ENCODE measurements at regions not wholly inside any gene's neighbourhood (a gene's known extent, or its start where the extent isn't known, plus 50 kb on each side); places are given as distances from the start of the nearest gene placed in this dataset.
"Not testable (repeated sequence)": the region's sequence is repeated elsewhere in the genome, so short reads cannot be mapped to it uniquely, and the experiment has no call there.

DNA sequence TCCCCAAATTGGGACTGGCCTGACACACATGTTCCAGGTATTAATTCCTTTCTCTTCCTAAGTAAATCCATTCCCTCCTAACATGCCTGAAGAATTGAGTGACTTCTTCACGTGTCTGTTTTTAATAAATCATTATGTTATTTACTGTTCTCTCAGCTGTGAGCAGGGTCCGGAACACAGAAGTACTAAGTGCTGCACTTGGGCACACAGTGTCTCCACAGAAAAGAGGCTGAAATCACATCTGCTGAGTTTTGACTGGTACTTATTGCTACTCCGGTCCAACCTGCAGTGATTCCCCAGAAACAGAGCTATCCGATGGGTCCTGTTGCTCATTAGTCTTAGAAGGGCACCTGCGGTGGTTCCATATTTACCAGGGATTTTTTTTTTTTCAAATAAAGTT, 202.6 kb downstream of the RBM46 start:
- no peak for DNase-seq

DNA sequence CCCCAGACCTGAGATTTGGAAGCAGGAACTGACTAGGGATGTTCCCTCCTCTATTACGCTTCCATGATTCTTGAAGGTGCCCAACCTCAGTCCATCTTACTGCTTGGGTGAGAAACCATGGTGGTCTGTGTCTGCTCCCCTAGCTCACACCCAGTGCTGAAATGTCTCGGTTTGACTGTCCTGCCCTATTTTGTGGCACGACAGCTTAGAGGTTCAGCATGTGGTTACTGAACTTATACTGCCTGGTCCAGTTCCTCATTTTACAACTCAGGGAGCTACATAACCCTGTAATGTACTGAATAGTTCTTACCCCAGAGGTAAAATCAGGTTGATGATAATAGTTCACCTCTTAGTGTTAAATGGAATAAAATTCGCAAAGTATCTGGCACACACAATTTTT, 203.1 kb downstream of the RBM46 start:
- DNase-seq, result no peak

DNA sequence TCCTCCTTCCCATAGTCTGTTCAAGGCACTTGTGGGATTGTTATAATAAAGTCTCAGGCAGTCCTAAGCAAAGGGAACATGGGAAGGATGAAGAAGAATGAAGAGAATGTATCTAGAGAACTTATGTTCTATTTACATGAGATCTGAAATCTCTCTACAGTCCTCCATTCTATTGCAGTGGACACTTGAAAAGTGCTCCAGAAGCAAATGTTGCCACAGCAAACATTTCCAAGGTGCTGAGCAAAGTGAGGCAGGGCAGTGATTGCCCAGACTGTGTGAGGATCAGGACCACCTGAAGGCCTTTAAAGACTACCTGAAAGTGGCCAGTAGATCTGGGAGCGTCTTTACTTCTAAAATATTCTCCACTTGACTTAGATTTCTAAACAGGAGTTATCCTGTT, 203.5 kb downstream of the RBM46 start:
- DNase-seq, result no peak

DNA sequence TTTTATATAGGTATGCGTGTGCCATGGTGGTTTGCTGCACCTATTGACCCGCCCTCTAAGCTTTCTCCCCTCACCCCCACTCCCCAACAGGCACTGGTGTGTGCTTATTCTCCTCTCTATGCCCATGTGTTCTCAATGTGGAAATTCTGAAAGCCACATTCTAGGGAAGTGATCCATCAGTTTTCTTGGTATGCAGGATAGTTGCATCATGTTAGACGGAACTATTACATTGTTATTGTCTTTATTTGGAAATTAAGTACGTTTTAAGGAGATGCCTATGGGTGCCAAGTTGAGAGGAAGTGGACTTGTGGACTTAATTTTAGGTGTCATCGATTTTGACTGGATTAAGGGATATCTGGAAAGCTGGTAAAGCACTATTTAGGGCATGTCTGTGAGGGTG, 204.6 kb downstream of the RBM46 start:
- DNase-seq, result no peak

DNA sequence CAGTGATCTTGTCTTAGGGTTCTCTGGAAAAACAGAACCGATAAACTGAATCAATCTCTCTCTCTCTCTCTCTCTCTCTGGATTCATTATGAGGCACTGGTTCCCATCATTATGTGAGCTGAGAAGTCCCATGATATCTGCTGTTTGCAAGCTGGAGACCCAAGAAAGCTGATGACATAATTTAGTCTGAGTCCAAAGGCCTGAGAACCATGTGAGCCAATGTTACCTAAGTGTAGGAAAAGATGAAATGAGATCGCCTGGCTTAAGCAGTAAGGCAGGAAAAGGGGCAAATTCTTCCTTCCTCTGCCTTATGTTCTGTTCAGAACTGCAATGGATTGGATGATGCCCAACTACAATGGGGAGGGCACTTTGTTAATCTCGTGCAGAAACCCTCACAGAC, 207.4 kb downstream of the RBM46 start:
- no peak for DNase-seq

DNA sequence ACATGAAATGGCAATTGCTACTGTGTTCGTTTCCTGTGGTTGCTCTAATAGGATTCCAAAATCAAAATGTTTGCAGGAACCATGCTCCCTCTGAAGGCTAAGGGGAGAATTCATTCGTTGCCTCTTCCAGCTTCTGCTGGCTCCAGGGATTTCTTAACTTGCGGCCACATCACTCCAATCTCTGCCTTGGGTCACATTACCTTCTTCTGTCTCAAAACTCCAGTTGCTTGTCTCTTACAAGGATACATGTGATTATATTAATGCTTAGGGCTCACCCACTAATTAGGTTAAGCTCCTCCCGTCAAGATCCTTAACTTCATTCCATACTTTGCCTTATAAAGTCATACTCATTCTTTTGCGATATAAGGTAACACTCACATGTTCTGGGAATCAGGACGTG, 208.4 kb downstream of the RBM46 start:
- DNase-seq, result no peak

DNA sequence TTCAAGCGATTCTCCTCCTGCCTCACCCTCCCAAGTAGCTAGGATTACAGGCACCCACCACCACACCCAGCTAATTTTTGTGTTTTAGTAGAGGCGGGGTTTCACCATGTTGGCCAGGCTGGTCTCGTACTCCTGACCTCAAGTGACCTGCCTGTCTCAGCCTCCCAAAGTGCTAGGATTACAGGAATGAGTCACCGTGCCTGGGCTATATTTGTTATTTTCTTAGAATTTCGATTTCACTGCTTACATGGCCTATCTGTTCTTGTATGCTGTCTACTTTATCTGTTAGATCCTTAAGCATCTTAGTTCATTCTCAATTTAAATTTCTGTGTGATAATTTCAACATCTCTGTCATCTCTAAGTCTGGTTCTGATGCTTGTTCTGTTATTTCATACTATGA, 210.6 kb upstream of the NPY2R start:
- DNase-seq, result not testable (repeated sequence)

DNA sequence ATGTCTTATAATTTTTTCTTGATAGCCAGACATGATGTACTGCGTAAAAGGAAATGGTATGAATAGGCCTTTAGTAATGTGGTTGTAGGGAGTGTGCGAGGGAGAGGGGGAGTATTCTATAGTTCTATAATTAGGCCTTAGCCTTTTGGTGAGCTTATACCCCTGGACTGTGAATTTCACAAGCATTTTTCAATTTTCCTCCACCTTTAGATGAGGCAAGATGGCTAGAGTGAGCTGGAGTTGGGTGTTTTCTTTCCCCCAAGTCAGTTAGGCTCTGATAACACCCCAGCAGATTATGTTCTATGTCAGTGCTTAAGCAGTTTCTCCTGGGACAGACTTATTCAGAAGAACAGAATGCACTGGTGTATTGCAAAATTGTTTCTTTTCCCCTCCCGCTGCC, 210.2 kb upstream of the NPY2R start:
- no peak for DNase-seq

DNA sequence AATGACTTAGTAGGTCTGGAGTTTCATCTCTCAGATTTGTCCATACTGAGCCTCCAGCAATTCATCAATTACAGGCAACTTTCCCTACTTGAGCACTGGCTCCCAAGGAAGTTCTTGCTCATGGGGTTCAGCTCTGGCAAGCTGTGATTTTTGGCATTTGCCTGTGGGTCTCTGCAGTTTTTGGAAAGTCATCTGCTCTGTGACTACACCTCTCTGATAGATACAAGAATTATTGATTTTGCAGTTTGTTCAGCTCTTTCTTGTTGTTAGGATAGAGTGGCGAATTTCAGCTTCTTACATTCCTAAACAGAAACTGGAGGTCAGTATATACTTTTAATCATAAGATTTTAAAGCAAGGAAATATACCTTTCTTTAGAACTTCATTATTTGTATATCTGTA, 209.7 kb upstream of the NPY2R start:
- DNase-seq, result no peak

DNA sequence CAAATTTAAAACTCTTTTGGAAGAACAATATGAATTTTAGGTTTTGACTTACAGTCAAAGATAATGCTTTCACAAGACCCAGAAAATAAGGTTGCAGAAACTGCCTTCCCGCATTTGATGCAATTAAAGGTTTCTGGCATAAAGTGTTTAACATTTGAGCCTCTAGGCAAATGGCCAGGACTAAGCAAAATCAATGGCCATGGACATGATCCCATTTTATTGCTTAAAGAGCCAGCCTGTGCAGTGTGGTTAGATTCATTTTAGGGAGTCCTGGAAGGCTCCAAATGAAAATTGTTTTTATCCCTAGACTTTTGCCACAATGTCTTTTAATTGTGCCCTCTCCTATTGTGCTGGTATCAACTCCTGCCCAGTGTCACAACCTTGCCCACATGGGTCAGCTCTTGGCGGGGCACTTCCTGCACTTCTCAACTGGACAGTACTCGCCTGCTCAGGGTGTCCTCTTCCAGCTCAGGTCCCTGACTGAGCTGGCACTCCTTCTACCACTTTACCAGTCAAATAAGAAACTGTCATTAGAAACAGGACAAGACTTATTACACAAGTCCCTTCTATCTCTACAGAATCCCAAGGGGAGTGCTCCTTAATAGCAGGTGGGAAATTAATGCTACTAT, 208.4 kb upstream of the NPY2R start:
- no peak for DNase-seq

DNA sequence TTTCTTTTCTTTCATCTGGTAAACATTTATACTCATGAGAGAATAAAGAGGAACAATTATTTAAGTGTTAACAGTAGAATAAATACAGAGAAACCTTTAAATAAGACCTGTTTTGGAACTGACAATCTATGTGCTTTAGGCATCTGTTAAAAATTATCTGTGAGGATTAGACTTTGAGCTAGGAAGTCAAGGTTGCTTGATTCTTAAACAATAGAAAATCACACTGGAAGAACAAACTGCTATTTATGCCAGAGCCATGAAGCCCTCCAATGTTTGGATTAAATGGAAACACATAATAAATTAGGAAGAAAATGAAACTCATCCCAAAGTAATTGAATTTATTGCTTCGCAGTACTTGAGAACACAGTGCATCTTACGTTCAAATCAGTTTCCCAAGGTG, 207.2 kb upstream of the NPY2R start:
- no peak for DNase-seq

DNA sequence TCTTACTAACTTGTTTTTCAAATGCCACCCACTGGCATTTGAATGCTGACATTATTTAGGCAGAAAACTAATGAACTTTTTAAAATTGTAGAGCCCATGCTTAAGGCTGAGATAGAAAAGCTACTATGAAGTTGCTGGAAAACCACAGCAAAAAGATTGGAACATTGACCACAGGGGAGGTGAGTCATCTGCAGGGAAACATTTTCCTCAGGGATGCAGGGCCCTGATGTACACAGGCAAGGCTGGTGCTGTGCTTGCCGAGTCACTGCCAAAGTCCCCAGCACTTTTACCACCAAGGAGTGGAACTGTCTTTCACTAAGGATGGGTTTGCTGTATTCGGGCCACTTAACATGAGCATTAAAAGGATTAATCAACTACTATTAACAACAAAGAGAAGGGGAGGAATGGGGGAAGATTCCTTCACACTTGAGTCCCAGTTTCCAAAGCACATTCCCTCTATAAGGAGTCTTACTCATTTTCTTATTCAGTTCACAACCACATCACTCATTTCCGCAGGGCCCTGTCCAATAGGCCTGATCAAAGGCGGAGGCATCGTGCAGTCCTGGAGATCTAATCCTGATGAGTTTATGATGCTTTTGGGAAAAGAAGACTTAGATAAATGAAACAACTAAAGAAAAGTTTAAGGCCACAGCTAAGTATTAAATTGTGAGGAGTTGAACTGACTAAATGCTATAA, 202.9 kb upstream of the NPY2R start:
- DNase-seq, result no peak

DNA sequence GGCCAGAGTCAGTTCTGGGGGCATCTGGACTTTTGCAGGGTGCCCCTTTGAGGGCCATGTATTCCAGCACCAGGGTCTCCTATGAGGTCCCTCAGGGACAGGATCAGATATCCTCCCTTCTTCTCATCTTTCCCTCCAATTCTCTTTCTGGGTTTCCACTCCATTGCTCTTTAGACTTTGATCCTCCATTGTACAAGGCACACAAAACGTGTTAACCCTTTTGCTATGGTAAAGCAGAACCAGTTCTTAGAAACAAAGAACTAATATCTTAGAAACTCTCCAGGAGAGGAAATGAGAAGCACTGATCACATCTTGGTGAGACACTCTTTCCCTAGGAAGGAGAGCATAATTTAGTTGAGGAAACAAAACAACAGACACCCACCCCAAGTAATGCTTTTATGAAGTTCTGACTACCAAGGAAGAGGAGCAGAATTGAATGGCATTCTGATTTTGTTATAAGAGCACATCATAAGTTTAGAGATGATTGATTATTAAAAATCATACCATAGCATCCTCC, 200.7 kb upstream of the NPY2R start:
- DNase-seq, result no peak

DNA sequence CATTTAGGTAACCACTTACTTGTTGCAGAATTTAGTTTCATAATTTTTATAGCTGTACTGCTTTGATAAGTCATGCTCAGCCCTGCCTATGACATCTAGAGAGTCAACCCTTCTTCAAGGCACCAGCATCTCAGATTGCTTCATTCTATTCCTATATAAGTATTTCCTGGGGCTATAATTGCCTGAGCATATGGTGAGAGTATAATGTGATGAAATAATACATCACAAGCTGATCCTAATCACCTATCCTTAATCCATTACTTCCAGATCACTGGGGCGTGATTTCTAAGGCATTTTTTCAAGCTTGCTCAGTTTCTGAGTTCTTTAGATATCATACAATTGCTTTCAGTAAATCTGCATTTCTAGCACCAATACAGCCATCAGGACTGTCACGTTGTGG, 200.0 kb upstream of the NPY2R start:
- DNase-seq, result no peak

DNA sequence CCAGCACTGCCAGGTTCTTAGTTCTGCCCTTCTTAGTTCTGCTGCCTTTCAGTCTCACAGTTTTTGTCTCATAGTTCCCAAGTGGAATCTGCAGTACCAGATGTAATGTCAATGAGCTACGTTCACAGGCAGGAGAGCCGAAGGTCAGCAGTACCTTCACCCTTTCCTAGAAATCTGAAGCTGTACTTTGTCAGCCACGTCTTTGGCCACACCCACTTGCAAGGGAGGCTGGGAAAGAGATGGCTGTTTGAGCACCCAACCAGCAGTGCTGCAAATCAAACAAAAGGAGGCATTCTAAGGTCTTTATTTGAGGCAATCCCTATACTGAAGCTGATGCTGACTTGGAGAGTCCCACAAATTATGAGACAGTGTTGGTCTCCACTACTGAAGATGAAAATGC, 199.1 kb upstream of the NPY2R start:
- no peak for DNase-seq

DNA sequence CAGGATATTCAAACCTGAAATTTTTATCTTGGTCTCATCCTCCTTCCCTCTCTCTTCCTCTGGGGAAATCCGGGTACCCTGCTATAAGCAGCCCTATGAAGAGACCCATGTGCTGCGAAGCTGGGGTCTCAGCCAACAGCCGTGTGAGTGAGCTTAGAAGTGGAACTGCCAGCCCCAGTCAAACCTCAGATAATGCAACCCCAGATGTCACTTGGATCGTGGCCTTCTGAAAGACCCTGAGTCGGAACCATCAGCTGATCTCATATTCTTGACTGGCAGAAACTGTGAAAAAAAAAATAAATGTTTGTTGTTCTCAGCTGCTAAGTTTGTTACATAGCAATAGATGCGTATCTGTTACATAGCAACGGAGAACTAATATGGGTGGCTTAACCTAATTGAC, 198.1 kb upstream of the NPY2R start:
- DNase-seq, result no peak

DNA sequence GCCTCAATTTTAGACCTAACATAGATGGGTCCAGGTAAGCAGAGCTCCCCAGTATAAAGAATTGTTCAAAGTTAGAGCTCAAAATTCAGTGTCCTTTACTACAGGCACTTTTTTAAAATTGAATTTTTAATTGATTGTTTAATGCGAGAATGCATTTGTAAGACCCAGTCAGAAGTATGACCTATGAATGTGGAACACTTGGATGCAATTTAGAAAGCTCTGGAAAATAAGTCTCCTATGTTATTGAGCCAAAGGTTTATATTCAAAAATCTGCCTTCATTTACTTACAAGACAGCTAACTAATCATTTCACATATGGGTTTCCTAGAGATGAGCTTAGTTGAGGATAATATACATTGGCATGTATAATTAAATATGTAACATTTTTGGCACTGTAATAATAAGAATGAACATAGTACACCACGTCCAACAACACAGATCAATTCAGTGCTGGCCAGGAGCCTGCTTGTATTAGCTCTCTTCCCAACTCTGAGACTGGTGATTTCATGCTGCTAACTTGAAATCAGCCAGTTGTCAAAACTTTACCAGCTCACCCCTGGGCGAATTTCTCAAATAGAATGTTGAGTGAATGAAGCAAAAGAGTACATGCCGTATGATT, 197.2 kb upstream of the NPY2R start:
- no peak for DNase-seq

DNA sequence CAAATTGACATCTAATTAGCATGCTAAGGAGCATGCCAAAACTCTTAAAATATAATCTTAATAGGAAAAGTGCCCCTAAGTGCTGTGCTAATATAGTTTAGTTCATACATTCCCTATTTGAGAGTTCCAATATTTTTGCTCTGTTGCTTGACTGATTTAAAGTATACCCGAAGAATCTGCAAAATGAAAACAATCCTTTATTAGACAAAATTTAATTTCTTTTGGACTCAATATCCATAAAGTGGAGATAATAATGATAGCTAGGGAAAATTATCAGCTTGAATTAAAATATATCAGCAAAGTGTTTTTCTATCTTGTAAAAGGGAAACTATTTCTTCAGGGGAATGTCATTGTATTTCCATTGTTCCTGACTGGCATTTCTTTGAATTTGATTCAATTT, 196.0 kb upstream of the NPY2R start:
- no peak for DNase-seq

DNA sequence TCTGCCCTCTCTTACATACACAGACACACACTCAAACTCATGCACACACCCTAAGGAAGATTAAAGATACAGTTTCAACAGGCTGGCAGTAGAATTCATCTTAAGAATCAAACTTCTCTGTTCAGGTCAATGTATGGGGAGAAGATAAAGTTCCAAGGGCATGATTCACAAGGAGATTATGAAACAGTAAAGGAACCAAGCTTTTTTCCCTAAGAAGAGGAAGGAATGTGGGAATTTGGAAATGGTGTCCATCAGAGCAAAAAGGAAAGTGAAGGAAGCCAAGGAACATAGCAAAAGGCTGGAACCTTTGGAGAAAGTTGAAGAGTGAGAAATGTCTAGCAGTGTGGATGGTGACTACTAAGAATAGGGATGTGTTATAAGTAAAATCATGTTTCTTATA, 191.0 kb upstream of the NPY2R start:
- no peak for DNase-seq

DNA sequence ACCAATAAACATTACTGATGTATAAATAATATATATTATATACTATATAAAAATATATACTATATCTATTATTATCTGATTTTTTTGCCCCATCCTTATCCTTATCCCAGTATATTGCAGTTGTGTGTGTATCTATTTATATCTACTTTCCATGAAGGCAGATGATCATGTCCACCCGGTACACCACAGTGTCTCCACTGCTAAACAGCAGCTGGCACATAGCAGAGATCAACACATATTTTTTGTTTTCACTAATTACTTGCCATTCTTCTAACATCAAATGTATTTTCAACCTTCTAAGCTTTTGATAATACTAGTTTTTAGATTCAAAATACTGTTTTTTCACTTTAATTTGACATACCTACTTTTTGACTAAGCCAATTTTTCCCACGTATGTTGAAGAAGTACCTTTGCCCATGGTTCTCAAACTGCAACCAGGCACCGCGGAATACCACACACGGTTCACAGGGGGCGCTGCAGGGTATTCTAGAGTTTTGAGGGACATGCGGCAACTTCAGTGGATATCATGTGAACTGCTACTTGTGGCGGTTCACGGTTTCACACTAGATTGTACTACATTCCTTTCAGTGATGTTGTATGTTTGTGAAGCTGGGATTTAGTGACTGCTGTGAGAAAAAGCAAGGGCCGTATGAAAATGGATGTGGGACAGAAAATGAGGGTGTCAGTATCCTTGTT, 182.5 kb upstream of the NPY2R start:
- DNase-seq, result no peak

DNA sequence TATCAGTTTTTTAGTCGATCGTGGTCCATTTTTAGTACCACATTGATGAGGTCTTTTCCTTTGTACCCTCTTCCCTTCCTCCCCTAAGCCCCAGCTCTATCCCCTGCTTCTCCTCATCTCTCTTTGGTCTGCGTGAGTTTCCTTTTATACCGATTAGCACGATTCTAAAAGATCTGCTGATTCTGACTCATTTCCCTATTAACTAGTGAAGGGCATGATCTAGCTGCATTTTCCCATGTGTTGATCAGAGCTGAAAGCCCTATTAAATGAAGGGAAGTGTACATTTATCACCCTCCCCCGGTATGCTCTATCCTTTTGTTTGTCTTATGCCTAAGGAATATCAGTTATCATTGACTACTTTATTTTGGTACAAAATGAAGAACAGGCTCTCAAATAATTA, 181.7 kb upstream of the NPY2R start:
- DNase-seq, result no peak

DNA sequence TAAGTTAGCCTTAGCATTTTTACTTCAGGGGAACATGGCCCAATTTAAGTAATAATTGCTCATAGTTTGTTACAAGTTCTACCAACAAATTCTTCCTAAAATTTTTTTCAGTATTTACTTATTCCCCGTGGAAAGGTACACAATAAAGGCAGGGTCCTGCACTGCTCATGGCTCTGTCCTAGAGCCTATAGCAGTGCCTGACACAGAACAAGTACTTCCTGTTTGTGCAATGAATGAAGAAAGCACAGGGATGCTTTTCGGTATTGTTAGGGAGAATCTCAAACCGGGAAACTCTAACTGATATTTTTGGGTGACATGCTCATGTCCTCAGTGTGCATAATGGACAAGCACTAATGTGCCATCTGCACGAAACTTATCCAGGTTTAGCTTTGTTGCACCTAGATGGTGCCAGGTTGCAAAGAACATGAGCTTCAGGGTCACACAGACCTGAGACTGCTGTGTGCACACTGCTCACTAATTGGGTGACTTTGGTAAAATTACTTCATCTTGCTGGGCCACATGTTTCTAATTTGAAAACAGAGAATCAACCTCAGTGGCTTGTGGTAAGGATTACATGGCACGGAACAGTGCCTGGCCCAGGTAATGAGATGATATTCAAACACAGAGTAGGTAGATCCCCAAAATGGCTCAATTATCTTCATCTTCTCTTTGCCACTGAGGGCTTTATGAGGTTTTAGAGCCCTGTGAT, 175.8 kb upstream of the NPY2R start:
- DNase-seq, result no peak

DNA sequence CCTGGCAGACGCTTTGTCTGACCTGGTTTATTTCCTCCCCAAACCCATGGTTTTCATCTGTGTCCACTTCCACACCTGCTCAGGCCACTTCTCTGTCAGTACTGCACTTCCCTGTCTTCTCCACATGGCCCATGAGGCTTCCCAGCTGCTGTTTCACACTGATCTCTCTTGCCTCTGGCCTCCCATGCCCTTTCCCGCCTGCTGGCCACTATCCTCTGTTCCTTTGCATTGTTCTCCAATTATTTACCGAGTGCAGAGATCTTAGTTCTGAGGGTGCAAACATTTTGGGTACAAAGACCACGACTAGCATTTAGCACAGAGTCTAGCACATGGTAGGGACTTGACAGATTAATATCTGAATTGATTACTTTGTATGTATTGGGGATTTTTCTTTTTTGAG, 174.8 kb upstream of the NPY2R start:
- DNase-seq, result no peak
